Coronary artery (tissue), 2 donors: ENCODE measurements at regions not wholly inside any gene's neighbourhood (a gene's known extent, or its start where the extent isn't known, plus 50 kb on each side); places are given as distances from the start of the nearest gene placed in this dataset.

Experiments used
- DNase-seq: peaks from one replicate; pipeline ENCODE4 v3.0.0-alpha.2; 2017; ENCODE audit warnings: low spot score
- H3K27ac ChIP-seq, 2 donors: fragments of 200-600 bp; sonication (generic); one replicate each; pipeline ENCODE4 v1.5.1; 2016 to 2019
- H3K4me3 ChIP-seq: fragments of 200-600 bp; sonication (generic); 2 replicates; pipeline ENCODE4 v1.5.1; 2016; ENCODE audit warnings: mild to moderate bottlenecking, moderate library complexity
- TF ChIP-seq, protein P1 (sequence below): fragments of 200-600 bp; sonication (generic); IDR thresholded peaks from one replicate; pipeline ENCODE4 v1.5.1; 2019; ENCODE audit warnings: antibody characterized with exemption

DNA sequence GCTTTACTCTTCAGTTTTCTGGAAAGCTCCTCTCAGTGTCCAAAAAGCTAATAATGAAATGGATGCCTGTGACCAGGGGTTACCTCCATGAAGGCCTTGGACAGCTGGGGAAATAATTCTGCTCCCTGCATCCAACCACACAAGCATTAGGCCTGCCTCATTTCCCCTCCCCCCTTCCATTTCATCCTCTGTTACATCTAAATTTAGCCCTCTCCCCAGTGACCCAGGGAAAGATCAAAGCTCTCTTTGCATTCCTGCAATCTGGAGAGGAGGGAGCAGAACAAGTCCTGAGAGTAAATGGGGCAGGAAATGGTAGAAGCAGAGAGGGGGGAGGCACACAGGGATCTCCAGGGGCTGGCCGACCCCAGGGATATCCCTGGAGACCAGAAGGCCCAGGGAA, 452.7 kb downstream of the TSHZ3 start:
- DNase-seq = peak; percentile 36
- H3K4me3 ChIP-seq = no peak overlapping the region
- TF ChIP-seq, protein P1, sequence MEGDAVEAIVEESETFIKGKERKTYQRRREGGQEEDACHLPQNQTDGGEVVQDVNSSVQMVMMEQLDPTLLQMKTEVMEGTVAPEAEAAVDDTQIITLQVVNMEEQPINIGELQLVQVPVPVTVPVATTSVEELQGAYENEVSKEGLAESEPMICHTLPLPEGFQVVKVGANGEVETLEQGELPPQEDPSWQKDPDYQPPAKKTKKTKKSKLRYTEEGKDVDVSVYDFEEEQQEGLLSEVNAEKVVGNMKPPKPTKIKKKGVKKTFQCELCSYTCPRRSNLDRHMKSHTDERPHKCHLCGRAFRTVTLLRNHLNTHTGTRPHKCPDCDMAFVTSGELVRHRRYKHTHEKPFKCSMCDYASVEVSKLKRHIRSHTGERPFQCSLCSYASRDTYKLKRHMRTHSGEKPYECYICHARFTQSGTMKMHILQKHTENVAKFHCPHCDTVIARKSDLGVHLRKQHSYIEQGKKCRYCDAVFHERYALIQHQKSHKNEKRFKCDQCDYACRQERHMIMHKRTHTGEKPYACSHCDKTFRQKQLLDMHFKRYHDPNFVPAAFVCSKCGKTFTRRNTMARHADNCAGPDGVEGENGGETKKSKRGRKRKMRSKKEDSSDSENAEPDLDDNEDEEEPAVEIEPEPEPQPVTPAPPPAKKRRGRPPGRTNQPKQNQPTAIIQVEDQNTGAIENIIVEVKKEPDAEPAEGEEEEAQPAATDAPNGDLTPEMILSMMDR = no peak
- H3K27ac ChIP-seq = no peak overlapping the region

DNA sequence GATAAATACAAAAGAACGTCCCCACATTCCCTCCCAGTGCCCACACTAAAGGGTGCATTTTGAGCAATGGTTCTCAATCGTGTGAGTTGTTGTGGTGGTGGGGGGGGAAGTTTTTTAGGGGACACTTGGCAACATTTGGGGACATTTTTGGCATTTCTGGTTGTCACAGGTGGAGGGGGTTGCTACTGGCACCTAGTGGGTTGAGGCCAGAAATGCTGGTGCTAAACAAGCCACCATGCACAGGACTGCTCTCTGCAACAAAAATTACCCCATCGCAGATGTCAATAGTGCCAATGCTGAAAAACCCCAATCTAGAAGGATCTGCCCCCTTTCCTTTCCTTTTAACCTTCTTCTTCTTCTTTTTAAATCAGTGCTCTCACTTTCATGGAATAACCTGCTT, 453.3 kb downstream of the TSHZ3 start:
- DNase-seq = no peak
- no peak overlapping the region for H3K27ac ChIP-seq
- TF ChIP-seq, protein P1 = no peak
- no peak overlapping the region for H3K4me3 ChIP-seq

DNA sequence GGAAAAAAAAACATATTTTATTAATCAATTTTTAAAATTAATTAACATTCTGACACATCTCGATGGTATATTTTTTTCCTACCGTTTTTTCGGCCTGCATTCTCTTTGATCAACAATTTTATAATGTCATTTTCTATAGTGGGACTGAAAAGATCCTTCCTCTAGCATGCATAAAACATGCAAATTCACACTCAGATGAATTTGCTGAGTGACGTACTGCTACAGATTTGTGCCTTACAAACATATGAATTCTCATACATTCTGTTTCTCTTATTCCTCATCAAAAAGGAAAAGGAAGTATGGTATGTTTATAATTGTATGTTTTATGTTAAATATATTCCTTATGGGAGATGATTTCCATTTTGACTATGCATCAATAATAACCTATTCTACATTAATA, 458.2 kb downstream of the TSHZ3 start:
- Histone ChIP-seq H3K27ac (no peak overlapping the region), H3K4me3 (no peak overlapping the region)
- no peak for DNase-seq
- TF ChIP-seq, protein P1 = no peak

DNA sequence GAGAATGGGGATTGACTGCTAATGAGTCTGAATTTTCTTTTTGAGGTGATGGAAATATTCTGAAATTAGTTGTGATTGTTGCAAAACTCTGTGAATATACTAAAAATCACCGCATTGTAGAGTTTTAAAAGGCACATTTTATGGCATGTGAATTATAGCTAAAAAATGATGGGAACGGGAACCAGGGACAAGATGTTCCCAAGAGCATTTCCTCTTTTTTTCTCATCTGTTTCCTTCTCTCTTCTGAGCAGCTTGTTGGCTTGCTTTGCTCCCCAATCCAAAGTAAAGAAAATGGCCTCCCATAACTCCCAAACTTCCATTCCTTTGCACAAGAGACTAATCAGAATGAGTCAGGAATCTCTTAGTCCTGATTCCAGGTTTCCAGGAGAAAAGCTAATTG, 459.2 kb downstream of the TSHZ3 start:
- no peak overlapping the region for H3K4me3 ChIP-seq
- peak overlapping the region in 1 of 2 donors; percentile 28 for H3K27ac ChIP-seq
- DNase-seq = no peak
- TF ChIP-seq, protein P1 = no peak

DNA sequence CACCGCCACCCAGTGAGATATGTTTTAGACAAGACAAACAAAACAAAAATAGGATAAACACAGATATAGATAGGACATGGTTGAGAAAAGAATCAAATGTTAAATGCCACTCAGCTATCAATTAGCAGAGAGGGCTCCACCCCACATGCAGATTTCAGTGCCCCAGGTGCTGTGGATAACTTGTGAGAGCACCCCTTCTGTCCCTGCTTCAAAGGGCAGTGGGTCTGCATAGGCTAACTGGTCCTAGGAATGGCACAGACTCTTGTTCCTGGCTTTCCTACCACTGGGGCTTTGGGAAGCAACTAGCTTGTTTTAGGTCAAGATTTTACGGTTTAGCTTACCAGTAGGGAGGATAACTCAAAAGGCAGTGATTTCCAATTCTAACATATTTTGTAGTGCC, 460.3 kb downstream of the TSHZ3 start:
- H3K4me3 ChIP-seq = no peak overlapping the region
- H3K27ac ChIP-seq = no peak overlapping the region
- DNase-seq = no peak
- TF ChIP-seq, protein P1 = no peak

DNA sequence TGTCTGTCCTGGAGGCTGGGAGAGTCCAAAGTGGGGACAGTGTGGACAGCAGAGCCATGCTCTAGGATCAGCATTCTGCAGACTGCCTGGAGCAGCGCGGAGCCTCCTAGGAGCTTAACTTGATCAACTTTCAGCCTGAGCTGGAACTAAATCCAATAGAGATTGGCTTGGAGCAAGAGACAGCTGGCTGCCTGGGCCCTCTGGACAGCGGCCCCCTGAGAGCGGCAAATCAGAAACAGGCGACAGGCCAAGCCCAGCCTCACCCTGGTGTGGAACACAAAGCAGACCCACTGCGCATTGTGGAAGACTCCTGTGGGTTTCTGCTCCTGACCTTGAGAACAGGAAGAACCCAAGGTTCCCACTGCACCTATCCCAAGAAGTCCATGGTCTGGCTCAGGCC, 462.2 kb downstream of the TSHZ3 start:
- DNase-seq = peak; percentile 45
- H3K27ac ChIP-seq = no peak overlapping the region
- H3K4me3 ChIP-seq = no peak overlapping the region
- TF ChIP-seq, protein P1 = no peak

DNA sequence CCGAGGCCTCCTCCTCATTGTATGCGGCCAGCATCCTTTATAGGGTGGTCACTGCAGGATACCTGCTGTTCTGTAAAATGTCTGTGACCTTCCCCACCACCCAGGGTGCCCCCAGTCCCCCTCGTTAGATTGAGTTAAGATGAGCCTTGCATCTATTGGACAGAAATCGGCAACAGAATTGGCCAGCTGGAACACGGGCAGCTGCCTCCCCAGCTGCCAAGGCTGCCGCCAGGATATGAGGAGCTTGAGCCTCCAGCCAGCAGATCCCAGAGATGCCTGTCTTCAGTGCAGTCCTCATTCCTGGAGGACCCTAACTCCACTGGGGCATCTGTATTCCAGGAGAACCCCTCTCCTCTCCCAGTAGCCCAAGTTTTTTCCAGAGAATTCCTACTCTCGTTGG, 463.0 kb downstream of the TSHZ3 start:
- no peak overlapping the region for H3K27ac ChIP-seq
- TF ChIP-seq, protein P1 = no peak
- no peak overlapping the region for H3K4me3 ChIP-seq
- peak; percentile 35 for DNase-seq
